Upper lobe of left lung (tissue), 6 donors: ENCODE measurements at regions not wholly inside any gene's neighbourhood (a gene's known extent, or its start where the extent isn't known, plus 50 kb on each side); places are given as distances from the start of the nearest gene placed in this dataset.

Experiments
- ATAC-seq, 2 donors: fragments of 200-7000 bp; cut with Tn5 transposase; one replicate each; pipeline ENCODE4 v1.9.1; 2022; ENCODE audit warnings: mild to moderate bottlenecking in 2 of 2, moderate library complexity in 2 of 2; ENCODE audit not compliant: low FRiP score in 2 of 2
- DNase-seq, 2 donors: peaks; one replicate each; pipeline ENCODE4 v3.0.0-alpha.2; 2019 to 2020
- H3K27ac ChIP-seq, 4 donors: fragments of 200-600 bp; sonication (generic); one replicate each; pipeline ENCODE4 v1.5.1; 2016 to 2019
- H3K27me3 ChIP-seq, 4 donors: fragments of 200-600 bp; sonication (generic); one replicate each; pipeline ENCODE4 v1.5.1; 2017 to 2019
- H3K36me3 ChIP-seq, 4 donors: fragments of 200-600 bp; sonication (generic); one replicate each; pipeline ENCODE4 v1.5.1; 2016 to 2019
- H3K4me1 ChIP-seq, 4 donors: fragments of 200-600 bp; sonication (generic); one replicate each; pipeline ENCODE4 v1.5.1; 2018 to 2019
- H3K4me3 ChIP-seq, 4 donors: fragments of 200-600 bp; sonication (generic); one replicate each; pipeline ENCODE4 v1.5.1; 2017 to 2019; ENCODE audit warnings: mild to moderate bottlenecking in 2 of 4, moderate library complexity in 1 of 4
- H3K9me3 ChIP-seq, 4 donors: fragments of 200-600 bp; sonication (generic); one replicate each; pipeline ENCODE4 v1.5.1; 2018 to 2019
- CTCF ChIP-seq, 6 experiments: fragments of 450-650 bp in 4 of 6; fragments of 200-600 bp in 2 of 6; sonication (generic) in 2 of 6; IDR thresholded peaks; one replicate each; pipeline ENCODE4 v1.5.1; 2016 to 2019; ENCODE audit warnings: antibody characterized with exemption in 6 of 6
- EP300 ChIP-seq, 4 donors: sonication (generic); formaldehyde crosslinking; IDR thresholded peaks; one replicate each; pipeline ENCODE4 v1.5.1; 2017; ENCODE audit warnings: antibody characterized with exemption in 4 of 4, control low read depth in 2 of 4
- POLR2A ChIP-seq, 4 donors: fragments of 450-650 bp; IDR thresholded peaks; one replicate each; pipeline ENCODE4 v1.5.1; 2016 to 2017; ENCODE audit warnings: antibody characterized with exemption in 4 of 4, mild to moderate bottlenecking in 2 of 4
- POLR2AphosphoS5 ChIP-seq, 2 donors: sonication (generic); formaldehyde crosslinking; IDR thresholded peaks; one replicate each; pipeline ENCODE4 v1.5.1; 2017; ENCODE audit warnings: antibody characterized with exemption in 2 of 2
- WGBS, 2 donors: methylation state at CpG; one replicate each; pipeline ENCODE4 v1.1.5; 2017 to 2018; 5-methylcytosine and 5-hydroxymethylcytosine counted together
- donor health status: DM: no; HTN: no; CAD: no; lungs with moderate emphysema.
- donor health status: DM: no; HTN: yes; CAD: no; lungs with severe emphysema.

- Histone ChIP-seq H3K36me3 (no peaks in the 10 kb centered on the region), H3K27ac (no peak overlapping the region), H3K4me3 (no peak overlapping the region), H3K4me1 (peaks cover 6 to 31% (median 11%) of the 10 kb centered on the region in 4 donors), H3K9me3 (no peaks in the 10 kb centered on the region), H3K27me3 (no peaks in the 10 kb centered on the region)
- DNase-seq, result no peak
- TF ChIP-seq CTCF (IDR thresholded peaks at IDR 0.05), result no peak
- no peak for TF ChIP-seq EP300 (IDR thresholded peaks at IDR 0.05)
- TF ChIP-seq POLR2AphosphoS5 (IDR thresholded peaks at IDR 0.05), result no peak
- no peak for TF ChIP-seq POLR2A (IDR thresholded peaks at IDR 0.05)
- ATAC-seq, result no peak
- 79 to 80% methylated on average over 3 of the region's 3 CpGs for WGBS, 2 donors
Measured at GRCh38 chr20:40510622-40511021, 178.4 kb downstream of the MAFB start.

GRCh38 chr20:40508821-40509220 is 180.2 kb downstream of the MAFB start:
- no peaks in the 10 kb centered on the region for H3K27me3 ChIP-seq
- H3K27ac ChIP-seq, result no peak overlapping the region
- peaks cover 6 to 31% (median 13%) of the 10 kb centered on the region in 4 donors for H3K4me1 ChIP-seq
- TF ChIP-seq CTCF (IDR thresholded peaks at IDR 0.05) (no peak), POLR2A (IDR thresholded peaks at IDR 0.05) (no peak)
- ATAC-seq, result no peak
- DNase-seq, result no peak
- no peak overlapping the region for H3K4me3 ChIP-seq
- no peaks in the 10 kb centered on the region for H3K9me3 ChIP-seq
- no peaks in the 10 kb centered on the region for H3K36me3 ChIP-seq

DNA sequence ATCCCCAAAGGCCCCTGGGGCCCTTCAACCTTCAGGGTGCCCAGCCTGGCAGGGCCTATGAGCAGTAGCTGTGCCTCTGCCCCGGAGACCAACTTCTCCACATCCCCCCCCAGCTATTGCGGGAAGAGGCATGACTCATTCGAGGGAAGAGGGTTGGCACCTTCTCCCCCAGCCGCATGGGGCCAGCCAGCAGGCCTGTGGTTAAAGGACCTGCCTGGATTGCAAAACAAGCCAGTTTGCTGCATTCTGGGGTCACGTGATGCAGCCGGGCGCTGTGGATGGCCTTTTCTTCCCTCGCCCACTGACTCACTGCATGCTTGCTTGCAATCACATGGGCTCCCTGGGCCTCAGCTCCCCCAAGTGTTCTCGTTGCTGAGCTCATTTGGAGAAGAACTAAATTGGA is 182.5 kb downstream of the MAFB start:
- 24 to 57% methylated on average over 8 to 9 of the region's 9 CpGs for WGBS, 2 donors
- ATAC-seq (peak; percentile 91 to 95), DNase-seq (peak; percentile 86 to 99)
- no peaks in the 10 kb centered on the region for H3K9me3 ChIP-seq
- no peaks in the 10 kb centered on the region for H3K27me3 ChIP-seq
- no peaks in the 10 kb centered on the region for H3K36me3 ChIP-seq
- TF ChIP-seq POLR2A (IDR thresholded peaks at IDR 0.05) (peak in 1 of 4 donors; percentile 28), POLR2AphosphoS5 (IDR thresholded peaks at IDR 0.05) (peak; percentile 90 to 96), CTCF (IDR thresholded peaks at IDR 0.05) (peak in 2 of 6 experiments; percentile 20 to 30), EP300 (IDR thresholded peaks at IDR 0.05) (peak in 2 of 4 donors; percentile 86 to 93)
- H3K4me1 ChIP-seq, result peaks cover 6 to 24% (median 12%) of the 10 kb centered on the region in 4 donors
- no peak overlapping the region for H3K4me3 ChIP-seq
- peak overlapping the region in 3 of 4 donors; percentile 26 to 66 (median 45) for H3K27ac ChIP-seq

DNA sequence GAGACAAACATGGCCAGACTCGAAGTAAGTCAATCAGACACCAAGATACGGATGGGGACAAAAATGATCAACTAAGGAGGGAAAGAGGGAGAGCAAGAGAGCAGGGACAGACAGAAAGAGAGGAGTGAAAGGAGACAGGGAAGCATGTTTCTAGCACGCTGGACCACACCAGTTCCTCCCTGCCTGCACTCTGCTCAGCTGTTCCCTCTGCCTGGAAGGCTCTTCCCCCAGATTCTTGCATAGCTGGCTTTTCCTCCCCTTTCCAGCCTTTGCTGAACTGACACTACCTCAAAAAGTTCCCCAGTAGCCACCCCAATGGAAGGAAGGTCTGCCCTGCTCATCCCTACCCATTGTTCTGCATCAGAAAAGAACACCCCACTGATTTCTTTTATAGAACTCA is 185.9 kb downstream of the MAFB start:
- no peak for ATAC-seq
- peaks cover 0 to 14% (median 6%) of the 10 kb centered on the region in 4 donors for H3K4me1 ChIP-seq

DNA sequence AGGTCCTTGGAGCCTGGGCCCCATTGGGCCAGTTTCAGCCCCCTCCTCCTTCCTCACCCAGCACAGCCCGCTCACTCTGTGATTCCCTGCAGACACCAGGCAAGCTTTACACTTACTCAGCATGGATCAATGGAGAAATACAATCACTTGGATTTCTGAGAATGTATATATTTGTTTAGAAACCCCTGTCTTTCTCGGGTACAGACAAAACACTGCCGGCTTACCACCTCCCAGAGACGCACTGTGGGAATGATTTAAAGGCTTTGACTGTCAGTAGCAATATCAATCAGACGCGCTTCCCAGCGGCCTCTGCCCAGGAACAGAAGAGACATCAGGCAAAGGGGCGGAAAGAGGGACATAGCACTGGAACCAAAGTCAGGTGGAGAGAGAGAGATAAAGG is 186.5 kb downstream of the MAFB start:
- H3K27me3 ChIP-seq, result no peaks in the 10 kb centered on the region
- 72 to 79% methylated on average over 8 of the region's 8 CpGs for WGBS, 2 donors
- TF ChIP-seq EP300 (IDR thresholded peaks at IDR 0.05) (no peak), POLR2AphosphoS5 (IDR thresholded peaks at IDR 0.05) (no peak), CTCF (IDR thresholded peaks at IDR 0.05) (no peak), POLR2A (IDR thresholded peaks at IDR 0.05) (no peak)
- H3K4me3 ChIP-seq, result no peak overlapping the region
- no peaks in the 10 kb centered on the region for H3K9me3 ChIP-seq
- H3K27ac ChIP-seq, result no peak overlapping the region
- no peaks in the 10 kb centered on the region for H3K36me3 ChIP-seq
- ATAC-seq (no peak), DNase-seq (no peak)
- H3K4me1 ChIP-seq, result peaks cover 0 to 14% (median 6%) of the 10 kb centered on the region in 4 donors

More for the DNA sequence above, 185.9 kb downstream of the MAFB start:
- TF ChIP-seq EP300 (IDR thresholded peaks at IDR 0.05) (no peak), POLR2A (IDR thresholded peaks at IDR 0.05) (peak in 1 of 4 donors; percentile 14)
- H3K4me3 ChIP-seq, result no peak overlapping the region
- no peak for DNase-seq
- no peaks in the 10 kb centered on the region for H3K27me3 ChIP-seq
- no peaks in the 10 kb centered on the region for H3K9me3 ChIP-seq
- H3K36me3 ChIP-seq, result no peaks in the 10 kb centered on the region
- 60 to 77% methylated on average over 3 of the region's 3 CpGs for whole genome bisulfite sequencing, 2 donors
- no peak overlapping the region for H3K27ac ChIP-seq
